Adipocyte (in vitro differentiated cells): ENCODE measurements at regions not wholly inside any gene's neighbourhood (a gene's known extent, or its start where the extent isn't known, plus 50 kb on each side); places are given as distances from the start of the nearest gene placed in this dataset.
"Not testable (repeated sequence)": the region's sequence is repeated elsewhere in the genome, so short reads cannot be mapped to it uniquely, and the experiment has no call there.

Source experiments
- DNase-seq: peaks from one replicate; pipeline ENCODE4 v3.0.0-alpha.2; 2015; ENCODE audit warnings: low read depth
- H3K27me3 ChIP-seq: replicated peaks from 2 replicates; pipeline ENCODE4 v1.7.0; 2013; ENCODE audit warnings: mild to moderate bottlenecking, low read length, moderate library complexity; ENCODE audit not compliant: control insufficient read depth, insufficient read depth
- H3K36me3 ChIP-seq: 2 replicates; pipeline ENCODE4 v1.7.0; 2013; ENCODE audit warnings: low read length, mild to moderate bottlenecking, moderate library complexity; ENCODE audit not compliant: control insufficient read depth, insufficient read depth, severe bottlenecking
- H3K4me1 ChIP-seq: 2 replicates; pipeline ENCODE4 v1.7.0; 2013; ENCODE audit warnings: mild to moderate bottlenecking, low read length, moderate library complexity; ENCODE audit not compliant: control insufficient read depth, insufficient read depth
- H3K4me3 ChIP-seq: 2 replicates; pipeline ENCODE4 v1.7.0; 2013; ENCODE audit warnings: mild to moderate bottlenecking, low read length, moderate library complexity
- H3K9ac ChIP-seq: 2 replicates; pipeline ENCODE4 v1.7.0; 2013; ENCODE audit warnings: mild to moderate bottlenecking, low read length, moderate library complexity
- H3K9me3 ChIP-seq: 2 replicates; pipeline ENCODE4 v1.7.0; 2013; ENCODE audit warnings: mild to moderate bottlenecking, low read length, moderate library complexity; ENCODE audit not compliant: control insufficient read depth

DNA sequence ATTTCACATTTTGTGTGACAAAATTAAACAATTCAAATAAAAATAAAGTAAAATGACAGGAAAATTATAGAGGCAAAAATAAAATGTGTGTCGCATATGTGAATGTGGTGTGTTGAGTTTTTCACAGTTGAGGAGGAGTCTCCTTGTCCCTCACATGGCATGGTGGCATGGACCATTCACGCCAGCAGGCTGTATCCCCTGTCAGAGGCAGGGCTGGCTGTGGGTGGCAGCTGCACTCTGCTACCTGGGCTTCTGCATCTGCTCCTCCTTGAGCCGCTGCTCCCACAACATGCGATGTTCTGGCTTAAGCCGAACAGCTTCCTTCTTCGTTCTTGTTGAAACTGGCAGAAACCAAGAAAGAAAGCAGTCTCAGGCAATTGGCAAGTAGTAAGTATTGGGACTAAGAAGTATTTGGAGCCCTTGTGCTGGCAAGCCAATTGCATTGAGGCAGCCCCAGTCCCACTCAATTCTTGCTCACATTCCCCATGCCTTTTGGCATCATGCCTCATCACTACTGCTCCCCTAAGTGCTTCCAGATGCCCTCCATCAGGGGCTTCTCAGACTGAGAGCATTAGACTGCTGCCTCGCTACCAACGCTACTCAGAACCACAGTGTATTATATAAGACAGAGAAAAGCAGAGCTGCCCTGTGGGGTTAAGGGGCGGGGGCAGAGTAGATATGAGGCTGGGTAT, 177.9 kb upstream of the NABP1 start:
- no peaks in the 10 kb centered on the region for H3K36me3 ChIP-seq
- DNase-seq = peak; percentile 74
- no peaks in the 10 kb centered on the region for H3K27me3 ChIP-seq
- H3K4me1 ChIP-seq = peaks cover 16% of the 10 kb centered on the region
- H3K4me3 ChIP-seq = no peak overlapping the region
- no peaks in the 10 kb centered on the region for H3K9me3 ChIP-seq
- peak overlapping the region; percentile 19 for H3K9ac ChIP-seq

DNA sequence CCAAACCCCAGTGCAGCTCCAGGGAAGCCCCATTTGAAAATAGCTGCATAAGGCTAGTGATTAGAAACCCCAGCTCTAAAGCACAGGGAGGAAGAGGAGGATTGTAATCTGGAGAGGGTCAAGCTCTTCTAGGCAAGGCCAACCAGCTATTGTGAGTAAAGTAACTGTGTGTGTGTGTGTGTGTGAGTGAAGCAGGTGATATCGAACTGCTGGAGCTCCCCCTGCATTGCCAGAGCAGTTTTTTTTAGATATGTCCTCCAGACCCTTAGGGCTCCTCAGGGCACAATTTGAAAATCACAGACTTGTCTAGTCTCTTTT, 177.4 kb upstream of the NABP1 start:
- H3K27me3 ChIP-seq = no peaks in the 10 kb centered on the region
- peak overlapping the region; percentile 19 for H3K9ac ChIP-seq
- H3K36me3 ChIP-seq = no peaks in the 10 kb centered on the region
- peaks cover 16% of the 10 kb centered on the region for H3K4me1 ChIP-seq
- H3K4me3 ChIP-seq = no peak overlapping the region
- no peaks in the 10 kb centered on the region for H3K9me3 ChIP-seq
- DNase-seq = peak; percentile 1

DNA sequence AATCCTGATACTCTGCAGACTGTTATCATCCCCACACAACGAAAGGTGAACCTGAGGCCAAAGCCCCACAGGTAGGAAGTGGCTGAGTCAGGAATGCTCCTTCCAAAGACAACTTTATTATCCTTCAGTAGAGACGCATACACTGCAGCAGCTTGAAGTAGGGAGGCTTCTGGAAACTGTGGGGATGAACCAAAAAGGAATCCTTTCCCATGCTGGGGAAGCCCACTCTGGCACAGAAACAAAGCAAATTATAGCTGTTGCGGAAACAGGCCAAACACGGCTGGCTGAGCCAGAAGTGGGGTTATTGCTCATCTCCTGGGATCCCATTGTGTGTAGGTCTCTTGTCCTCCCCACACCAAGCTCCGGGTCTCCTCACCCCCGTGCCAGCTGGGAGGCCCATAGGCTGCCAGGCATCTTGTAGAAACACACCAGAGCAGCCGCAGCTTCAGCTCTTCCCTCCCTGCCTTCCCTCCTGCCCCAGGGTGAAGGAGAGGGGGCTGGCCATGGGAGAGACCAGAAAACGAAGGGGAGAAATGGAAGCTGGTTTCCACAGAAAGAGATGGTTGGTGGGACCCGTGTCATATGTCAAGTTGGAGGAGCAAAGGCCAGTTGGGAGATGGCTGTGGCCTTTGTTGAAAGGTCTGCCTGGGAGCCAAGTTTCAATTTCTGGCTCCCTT, 176.9 kb upstream of the NABP1 start:
- H3K9me3 ChIP-seq = no peaks in the 10 kb centered on the region
- no peaks in the 10 kb centered on the region for H3K27me3 ChIP-seq
- H3K4me3 ChIP-seq = no peak overlapping the region
- H3K4me1 ChIP-seq = peaks cover 16% of the 10 kb centered on the region
- H3K9ac ChIP-seq = peak overlapping the region; percentile 19
- DNase-seq = no peak
- no peaks in the 10 kb centered on the region for H3K36me3 ChIP-seq

DNA sequence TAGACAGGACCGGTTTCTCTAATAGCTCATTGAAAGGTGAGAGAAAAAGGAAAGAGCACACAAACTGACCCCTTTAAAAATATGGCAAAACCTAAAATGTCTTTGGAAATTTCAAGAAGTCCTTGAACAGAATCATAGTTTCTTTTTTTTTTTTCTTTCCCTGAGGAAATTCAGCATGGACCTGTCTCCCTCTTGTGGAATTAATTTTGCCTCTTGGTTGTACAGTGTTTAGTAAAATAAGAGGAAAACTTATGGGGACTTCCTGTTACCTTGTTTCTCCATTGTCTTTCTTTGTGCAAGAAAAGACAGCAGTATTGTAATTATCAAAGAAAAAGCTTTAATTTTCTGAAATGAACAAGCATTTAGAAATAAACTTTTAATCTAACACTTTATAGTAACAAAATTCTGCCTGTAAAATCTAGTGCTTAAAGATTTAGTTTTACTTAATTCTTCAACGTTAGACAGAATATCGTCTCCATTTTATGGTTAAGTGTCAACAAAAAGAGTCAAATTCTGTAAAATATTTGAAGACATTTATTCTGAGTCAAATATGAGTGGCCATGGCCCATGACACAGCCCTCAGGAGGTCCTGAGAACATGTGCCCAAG, 176.3 kb upstream of the NABP1 start:
- H3K4me1 ChIP-seq = peaks cover 16% of the 10 kb centered on the region
- peak; percentile 84 for DNase-seq
- H3K27me3 ChIP-seq = no peaks in the 10 kb centered on the region
- no peaks in the 10 kb centered on the region for H3K9me3 ChIP-seq
- no peak overlapping the region for H3K9ac ChIP-seq
- H3K4me3 ChIP-seq = no peak overlapping the region
- no peaks in the 10 kb centered on the region for H3K36me3 ChIP-seq

DNA sequence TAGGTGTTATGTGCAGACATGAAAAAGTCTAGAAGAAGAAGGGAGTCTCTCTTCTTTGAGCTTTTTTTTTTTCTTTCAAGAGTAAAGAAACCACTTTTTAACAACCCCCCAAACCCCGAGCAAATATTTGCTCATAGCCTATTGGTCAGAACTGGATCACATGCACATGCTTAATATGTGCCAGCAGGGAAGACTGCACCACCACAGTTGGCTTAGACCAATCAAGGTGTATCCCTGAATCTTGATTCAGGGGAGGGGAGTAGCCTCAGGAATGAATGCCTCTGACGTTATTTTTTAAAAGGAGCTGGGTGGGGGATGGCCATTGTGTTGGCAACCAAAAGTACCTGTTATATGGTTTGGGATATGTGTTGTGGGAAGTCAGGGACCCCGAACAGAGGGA, 171.4 kb upstream of the NABP1 start:
- DNase-seq = no peak
- H3K4me3 ChIP-seq = no peak overlapping the region
- H3K36me3 ChIP-seq = no peaks in the 10 kb centered on the region
- no peaks in the 10 kb centered on the region for H3K4me1 ChIP-seq
- H3K9ac ChIP-seq = no peak overlapping the region
- no peaks in the 10 kb centered on the region for H3K9me3 ChIP-seq
- no peaks in the 10 kb centered on the region for H3K27me3 ChIP-seq

DNA sequence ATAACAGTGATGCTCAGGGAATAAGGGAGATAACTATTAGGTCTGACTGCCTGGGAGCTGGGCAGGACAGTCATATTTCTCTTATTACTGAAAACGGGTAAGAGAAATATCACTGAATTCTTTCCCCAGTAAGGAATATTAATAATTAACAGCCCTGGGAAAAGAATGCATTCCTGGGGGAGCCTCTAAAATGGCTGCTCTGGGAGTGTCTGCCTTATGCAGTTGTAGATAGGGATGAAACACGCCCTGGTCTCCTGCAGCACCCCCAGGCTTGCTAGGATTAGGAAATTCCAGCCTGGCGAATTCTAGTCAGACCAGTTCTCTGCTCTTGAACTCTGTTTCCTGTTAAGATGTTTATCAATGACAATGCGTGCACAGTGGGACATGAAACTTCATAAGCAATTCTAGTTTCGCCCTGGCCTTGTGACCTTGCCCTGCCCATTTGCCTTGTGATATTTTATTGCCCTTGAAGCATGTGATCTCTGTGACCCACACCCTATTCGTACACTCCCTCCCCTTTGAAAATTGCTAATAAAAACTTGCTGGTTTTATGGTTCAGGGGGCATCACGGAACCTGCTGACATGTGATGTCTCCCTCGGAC, 170.6 kb upstream of the NABP1 start:
- not testable (repeated sequence) for H3K36me3 ChIP-seq, H3K9me3 ChIP-seq, H3K4me1 ChIP-seq, H3K4me3 ChIP-seq, H3K27me3 ChIP-seq, DNase-seq, H3K9ac ChIP-seq

DNA sequence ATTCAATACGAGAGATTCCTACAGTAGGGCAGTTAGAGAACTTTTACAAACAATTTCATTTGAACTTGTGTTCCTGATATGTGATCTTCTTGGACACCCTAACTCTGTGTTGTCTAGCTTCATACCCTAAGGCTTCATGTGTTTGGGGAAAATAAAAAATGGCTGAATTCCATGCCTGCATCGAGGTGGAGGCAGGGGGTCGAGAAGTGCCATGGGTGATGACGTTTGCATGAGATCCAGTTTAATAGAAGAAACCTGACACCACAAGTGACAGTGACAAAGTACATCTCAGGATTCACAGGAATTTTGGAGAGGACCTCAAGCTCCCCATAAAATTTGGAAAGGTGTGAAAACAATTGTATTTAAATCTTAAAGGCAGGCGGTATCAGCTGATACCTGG, 169.2 kb upstream of the NABP1 start:
- DNase-seq = no peak
- H3K9ac ChIP-seq = no peak overlapping the region
- no peaks in the 10 kb centered on the region for H3K27me3 ChIP-seq
- H3K36me3 ChIP-seq = no peaks in the 10 kb centered on the region
- no peaks in the 10 kb centered on the region for H3K9me3 ChIP-seq
- no peak overlapping the region for H3K4me3 ChIP-seq
- no peaks in the 10 kb centered on the region for H3K4me1 ChIP-seq

DNA sequence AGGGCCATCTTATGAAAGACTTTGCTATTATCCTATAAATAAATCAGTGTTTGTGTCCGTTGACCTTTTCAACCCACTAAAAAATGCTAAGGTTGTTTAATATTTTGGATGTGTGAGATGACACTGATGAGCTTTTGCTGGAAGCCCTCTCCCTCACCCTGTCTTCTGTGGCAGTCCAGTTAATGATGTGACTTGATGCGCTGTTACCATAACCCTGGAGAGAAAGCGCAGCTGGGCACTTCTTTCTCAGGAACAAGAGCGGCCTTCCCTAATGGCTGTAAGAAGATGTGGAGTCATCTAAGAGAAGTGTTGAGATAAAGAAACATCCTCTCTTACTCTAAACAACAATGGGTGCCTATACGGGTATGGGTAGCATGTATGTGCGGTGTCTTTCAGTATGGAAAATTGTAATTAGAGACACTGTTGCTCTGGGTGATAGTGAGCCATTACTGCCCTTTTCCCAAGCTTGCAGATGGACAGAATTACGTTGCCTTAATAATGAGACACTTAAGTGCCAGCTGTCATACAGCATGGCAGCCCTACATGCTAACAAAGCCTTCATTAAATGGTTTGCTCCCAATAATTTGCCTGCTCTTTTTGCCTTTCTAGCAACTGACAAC, 165.6 kb upstream of the NABP1 start:
- Histone ChIP-seq H3K4me1 (peaks cover 9% of the 10 kb centered on the region), H3K9ac (no peak overlapping the region), H3K27me3 (no peaks in the 10 kb centered on the region), H3K36me3 (no peaks in the 10 kb centered on the region), H3K4me3 (no peak overlapping the region), H3K9me3 (no peaks in the 10 kb centered on the region)
- DNase-seq = no peak

DNA sequence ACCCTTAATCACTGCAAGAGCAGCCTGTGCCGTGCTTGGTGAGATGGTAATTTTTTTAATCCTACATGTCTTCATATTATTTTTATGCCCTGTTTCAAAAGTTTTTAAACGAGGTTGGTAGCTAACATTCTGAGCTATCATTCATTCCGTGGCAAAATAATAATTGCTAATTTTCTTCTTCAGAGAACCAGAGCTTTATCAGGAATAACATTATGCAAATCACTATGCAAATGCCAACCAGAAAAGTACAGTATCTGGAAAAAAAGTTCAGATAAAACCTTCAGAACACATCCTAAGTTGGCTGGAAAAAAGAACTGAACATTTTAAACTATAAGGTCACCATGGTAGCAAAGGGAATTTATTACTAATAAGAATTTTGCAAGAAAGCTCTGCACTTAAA, 165.1 kb upstream of the NABP1 start:
- Histone ChIP-seq H3K27me3 (no peaks in the 10 kb centered on the region), H3K36me3 (no peaks in the 10 kb centered on the region), H3K9ac (no peak overlapping the region), H3K9me3 (no peaks in the 10 kb centered on the region), H3K4me3 (no peak overlapping the region), H3K4me1 (peaks cover 9% of the 10 kb centered on the region)
- DNase-seq = no peak

DNA sequence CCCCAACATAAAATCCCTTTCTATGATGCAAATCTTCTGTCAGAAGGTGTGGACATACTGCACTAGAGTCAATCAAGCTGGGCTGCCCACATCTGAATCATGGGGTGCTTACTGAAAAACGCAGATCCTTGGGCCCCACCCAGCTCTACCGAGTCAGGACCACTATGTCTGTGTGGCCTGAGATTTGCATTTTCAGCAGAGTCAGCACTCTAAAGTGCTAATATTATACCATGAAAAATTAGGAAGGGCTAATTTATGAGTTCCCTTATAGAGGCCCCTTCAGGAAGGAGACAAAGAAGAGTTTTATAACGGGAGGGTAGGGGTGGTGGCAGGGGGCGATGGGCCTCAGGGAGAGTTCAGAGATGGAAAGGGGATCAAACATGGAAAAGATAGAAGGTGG, 163.3 kb upstream of the NABP1 start:
- H3K4me3 ChIP-seq = no peak overlapping the region
- no peaks in the 10 kb centered on the region for H3K36me3 ChIP-seq
- no peak overlapping the region for H3K9ac ChIP-seq

DNA sequence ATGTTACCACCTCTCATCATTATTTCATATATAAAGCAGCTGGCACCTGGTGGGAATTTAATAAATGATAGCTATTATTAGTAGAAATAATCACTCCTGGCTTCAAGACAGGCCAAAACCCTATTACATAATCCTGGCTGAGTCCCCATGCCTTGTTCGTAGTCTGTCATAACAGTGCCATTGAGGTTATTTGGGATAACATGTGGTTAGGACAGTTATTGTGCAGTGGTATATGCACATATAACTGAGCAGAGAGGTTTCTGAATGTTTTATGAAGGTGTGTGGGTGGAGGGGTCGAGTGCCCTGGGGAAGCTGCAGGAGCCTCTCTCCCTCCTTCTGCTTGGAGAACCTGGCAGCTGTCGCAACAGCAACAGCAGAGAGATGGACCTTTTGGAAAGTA, 162.4 kb upstream of the NABP1 start:
- H3K36me3 ChIP-seq = no peaks in the 10 kb centered on the region
- H3K9ac ChIP-seq = no peak overlapping the region
- no peak overlapping the region for H3K4me3 ChIP-seq
- peaks cover 9% of the 10 kb centered on the region for H3K4me1 ChIP-seq
- H3K9me3 ChIP-seq = no peaks in the 10 kb centered on the region
- H3K27me3 ChIP-seq = no peaks in the 10 kb centered on the region
- no peak for DNase-seq

More for the DNA sequence above, 163.3 kb upstream of the NABP1 start:
- H3K4me1 ChIP-seq = peaks cover 9% of the 10 kb centered on the region
- no peak for DNase-seq
- no peaks in the 10 kb centered on the region for H3K27me3 ChIP-seq
- no peaks in the 10 kb centered on the region for H3K9me3 ChIP-seq
